ENCODE measurements at regions not wholly inside any gene's neighbourhood (a gene's known extent, or its start where the extent isn't known, plus 50 kb on each side); places are given as distances from the start of the nearest gene placed in this dataset.

DNA sequence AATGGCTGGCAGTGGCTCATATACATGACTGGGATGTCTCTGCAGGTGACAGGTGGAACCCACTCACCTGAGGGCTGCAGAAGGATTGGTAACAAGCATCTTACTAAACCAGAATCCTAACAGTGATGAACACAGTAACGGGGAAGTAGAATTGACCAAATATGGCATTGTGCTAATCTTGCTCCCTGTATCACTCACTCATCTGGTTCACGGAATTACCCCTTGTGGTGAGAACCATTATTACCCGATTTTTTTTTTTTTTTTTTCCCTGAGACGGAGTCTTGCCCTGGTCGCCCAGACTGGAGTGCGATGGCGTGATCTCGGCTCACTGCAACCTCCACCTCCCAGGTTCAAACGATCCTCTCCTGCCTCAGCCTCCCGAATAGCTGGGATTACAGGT is 69.5 kb downstream of the PTPRS start:
- Histone ChIP-seq H3K4me2 (ENCODE audit: low read length) (no peak overlapping the region), H3K4me1 (ENCODE audit: insufficient read depth, low read length) (no peaks in the 10 kb centered on the region), H4K20me1 (ENCODE audit: insufficient read depth, low read length) (peaks cover 12% of the 10 kb centered on the region), H3K9ac (ENCODE audit: low read length) (no peak overlapping the region), H3K79me2 (ENCODE audit: insufficient read depth, low read length) (no peaks in the 10 kb centered on the region), H3K4me3 (ENCODE audit: insufficient read depth, low read depth, low read length) (no peak overlapping the region), H3K27ac (ENCODE audit: low read depth, low read length) (no peak overlapping the region), H3K36me3 (ENCODE audit: insufficient read depth, low read length) (peaks cover 9% of the 10 kb centered on the region), H3K27me3 (ENCODE audit: insufficient read depth, low read length) (no peaks in the 10 kb centered on the region), H3K9me3 (ENCODE audit: insufficient read depth, low read depth, low read length) (no peaks in the 10 kb centered on the region), H2AFZ (ENCODE audit: low read depth, low read length) (no peak overlapping the region)
- no peaks in the 10 kb centered on the region for H3K27me3 Mint-ChIP-seq (ENCODE audit: low read depth, unreplicated experiment)
- FAIRE-seq (no peak), DNase-seq (ENCODE audit: low read depth) (no peak)
- no peak overlapping the region for H3K4me3 Mint-ChIP-seq (ENCODE audit: unreplicated experiment)
- no peaks in the 10 kb centered on the region for H3K9me3 Mint-ChIP-seq (ENCODE audit: unreplicated experiment)
- no peak for TF ChIP-seq EZH2 (IDR thresholded peaks at IDR 0.05; ENCODE audit: insufficient read depth, low read length)
- TF ChIP-seq, protein P1, sequence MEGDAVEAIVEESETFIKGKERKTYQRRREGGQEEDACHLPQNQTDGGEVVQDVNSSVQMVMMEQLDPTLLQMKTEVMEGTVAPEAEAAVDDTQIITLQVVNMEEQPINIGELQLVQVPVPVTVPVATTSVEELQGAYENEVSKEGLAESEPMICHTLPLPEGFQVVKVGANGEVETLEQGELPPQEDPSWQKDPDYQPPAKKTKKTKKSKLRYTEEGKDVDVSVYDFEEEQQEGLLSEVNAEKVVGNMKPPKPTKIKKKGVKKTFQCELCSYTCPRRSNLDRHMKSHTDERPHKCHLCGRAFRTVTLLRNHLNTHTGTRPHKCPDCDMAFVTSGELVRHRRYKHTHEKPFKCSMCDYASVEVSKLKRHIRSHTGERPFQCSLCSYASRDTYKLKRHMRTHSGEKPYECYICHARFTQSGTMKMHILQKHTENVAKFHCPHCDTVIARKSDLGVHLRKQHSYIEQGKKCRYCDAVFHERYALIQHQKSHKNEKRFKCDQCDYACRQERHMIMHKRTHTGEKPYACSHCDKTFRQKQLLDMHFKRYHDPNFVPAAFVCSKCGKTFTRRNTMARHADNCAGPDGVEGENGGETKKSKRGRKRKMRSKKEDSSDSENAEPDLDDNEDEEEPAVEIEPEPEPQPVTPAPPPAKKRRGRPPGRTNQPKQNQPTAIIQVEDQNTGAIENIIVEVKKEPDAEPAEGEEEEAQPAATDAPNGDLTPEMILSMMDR (IDR thresholded peaks at IDR 0.05; ENCODE audit: insufficient read depth, low read depth, low read length) = peak; percentile 23
- peaks cover 7% of the 10 kb centered on the region for H3K36me3 Mint-ChIP-seq (ENCODE audit: low read depth, unreplicated experiment)
- no peak overlapping the region for H3K27ac Mint-ChIP-seq (ENCODE audit: unreplicated experiment)
- H3K4me1 Mint-ChIP-seq (ENCODE audit: low read depth, unreplicated experiment) = no peaks in the 10 kb centered on the region

- Mint-ChIP-seq H3K4me1 (ENCODE audit: low read depth, unreplicated experiment) (no peaks in the 10 kb centered on the region), H3K9me3 (ENCODE audit: unreplicated experiment) (no peaks in the 10 kb centered on the region), H3K36me3 (ENCODE audit: low read depth, unreplicated experiment) (peaks cover 4% of the 10 kb centered on the region), H3K4me3 (ENCODE audit: unreplicated experiment) (no peak overlapping the region), H3K27me3 (ENCODE audit: low read depth, unreplicated experiment) (no peaks in the 10 kb centered on the region), H3K27ac (ENCODE audit: unreplicated experiment) (no peak overlapping the region)
- no peaks in the 10 kb centered on the region for H3K9me3 ChIP-seq (ENCODE audit: insufficient read depth, low read depth, low read length)
- H3K27ac ChIP-seq (ENCODE audit: low read depth, low read length) = no peak overlapping the region
- H3K9ac ChIP-seq (ENCODE audit: low read length) = no peak overlapping the region
- H4K20me1 ChIP-seq (ENCODE audit: insufficient read depth, low read length) = peaks cover 6% of the 10 kb centered on the region
- H3K36me3 ChIP-seq (ENCODE audit: insufficient read depth, low read length) = peaks cover 9% of the 10 kb centered on the region
- H3K4me2 ChIP-seq (ENCODE audit: low read length) = no peak overlapping the region
- H3K4me1 ChIP-seq (ENCODE audit: insufficient read depth, low read length) = no peaks in the 10 kb centered on the region
- H3K4me3 ChIP-seq (ENCODE audit: insufficient read depth, low read depth, low read length) = no peak overlapping the region
- H3K79me2 ChIP-seq (ENCODE audit: insufficient read depth, low read length) = no peaks in the 10 kb centered on the region
- H3K27me3 ChIP-seq (ENCODE audit: insufficient read depth, low read length) = no peaks in the 10 kb centered on the region
- FAIRE-seq (no peak), DNase-seq (ENCODE audit: low read depth) (no peak)
- TF ChIP-seq, protein P1 (IDR thresholded peaks at IDR 0.05; ENCODE audit: insufficient read depth, low read depth, low read length) = no peak
- H2AFZ ChIP-seq (ENCODE audit: low read depth, low read length) = no peak overlapping the region
Measured at GRCh38 chr19:5269926-5270325, 70.7 kb downstream of the PTPRS start.

GRCh38 chr19:5269279-5269678 is 71.3 kb downstream of the PTPRS start:
- DNase-seq (ENCODE audit: low read depth) (no peak), FAIRE-seq (no peak)
- H3K36me3 ChIP-seq (ENCODE audit: insufficient read depth, low read length) = peaks cover 11% of the 10 kb centered on the region
- H3K27ac Mint-ChIP-seq (ENCODE audit: unreplicated experiment) = no peak overlapping the region
- H3K4me1 ChIP-seq (ENCODE audit: insufficient read depth, low read length) = no peaks in the 10 kb centered on the region
- H3K9me3 ChIP-seq (ENCODE audit: insufficient read depth, low read depth, low read length) = no peaks in the 10 kb centered on the region
- TF ChIP-seq EZH2 (IDR thresholded peaks at IDR 0.05; ENCODE audit: insufficient read depth, low read length) = no peak
- TF ChIP-seq, protein P1 (IDR thresholded peaks at IDR 0.05; ENCODE audit: insufficient read depth, low read depth, low read length) = no peak
- no peak overlapping the region for H3K27ac ChIP-seq (ENCODE audit: low read depth, low read length)
- H2AFZ ChIP-seq (ENCODE audit: low read depth, low read length) = no peak overlapping the region
- H3K79me2 ChIP-seq (ENCODE audit: insufficient read depth, low read length) = no peaks in the 10 kb centered on the region
- peaks cover 3% of the 10 kb centered on the region for H3K4me1 Mint-ChIP-seq (ENCODE audit: low read depth, unreplicated experiment)
- no peaks in the 10 kb centered on the region for H3K27me3 ChIP-seq (ENCODE audit: insufficient read depth, low read length)
- H3K27me3 Mint-ChIP-seq (ENCODE audit: low read depth, unreplicated experiment) = no peaks in the 10 kb centered on the region
- H3K36me3 Mint-ChIP-seq (ENCODE audit: low read depth, unreplicated experiment) = peaks cover 11% of the 10 kb centered on the region
- no peak overlapping the region for H3K4me2 ChIP-seq (ENCODE audit: low read length)
- H4K20me1 ChIP-seq (ENCODE audit: insufficient read depth, low read length) = peaks cover under 1% of the 10 kb centered on the region
- no peak overlapping the region for H3K4me3 ChIP-seq (ENCODE audit: insufficient read depth, low read depth, low read length)
- no peak overlapping the region for H3K9ac ChIP-seq (ENCODE audit: low read length)
- H3K9me3 Mint-ChIP-seq (ENCODE audit: unreplicated experiment) = no peaks in the 10 kb centered on the region
- H3K4me3 Mint-ChIP-seq (ENCODE audit: unreplicated experiment) = no peak overlapping the region

Data from astrocyte (in vitro differentiated cells and primary cell).